NT2/D1 (cell line): ENCODE measurements at regions not wholly inside any gene's neighbourhood (a gene's known extent, or its start where the extent isn't known, plus 50 kb on each side); places are given as distances from the start of the nearest gene placed in this dataset.

Source experiments
- DNase-seq: peaks from one replicate; pipeline ENCODE4 v3.0.0-alpha.2; 2011; ENCODE audit warnings: low read depth, low spot score
- H3K27me3 ChIP-seq: 2 replicates; pipeline ENCODE4 v1.6.0; 2011; ENCODE audit warnings: mild to moderate bottlenecking; ENCODE audit not compliant: insufficient read length, insufficient read depth
- H3K36me3 ChIP-seq: 2 replicates; pipeline ENCODE4 v1.6.1; 2011; ENCODE audit warnings: mild to moderate bottlenecking, low read length, mixed read lengths; ENCODE audit not compliant: insufficient read depth, insufficient read length
- H3K4me1 ChIP-seq: 2 replicates; pipeline ENCODE4 v1.5.1; 2011; ENCODE audit not compliant: insufficient read depth, insufficient read length
- H3K4me3 ChIP-seq: 2 replicates; pipeline ENCODE4 v1.5.1; 2011; ENCODE audit warnings: low read depth; ENCODE audit not compliant: insufficient read length
- H3K9ac ChIP-seq: 2 replicates; pipeline ENCODE4 v1.6.0; 2011; ENCODE audit warnings: low read depth; ENCODE audit not compliant: insufficient read length
- H3K9me3 ChIP-seq: 2 replicates; pipeline ENCODE4 v1.5.1; 2011; ENCODE audit warnings: mild to moderate bottlenecking, low read length; ENCODE audit not compliant: insufficient read depth
- SUZ12 ChIP-seq: IDR thresholded peaks from 2 replicates; pipeline ENCODE4 v1.6.1; 2011; ENCODE audit not compliant: insufficient read length, insufficient read depth; ENCODE audit errors: extremely low read depth
- YY1 ChIP-seq: IDR thresholded peaks from 2 replicates; pipeline ENCODE4 v1.6.1; 2011; ENCODE audit not compliant: insufficient read length, insufficient read depth
- ZNF274 ChIP-seq: IDR thresholded peaks from 2 replicates; pipeline ENCODE4 v1.6.1; 2011; ENCODE audit warnings: mild to moderate bottlenecking, low read depth, low read length

DNA sequence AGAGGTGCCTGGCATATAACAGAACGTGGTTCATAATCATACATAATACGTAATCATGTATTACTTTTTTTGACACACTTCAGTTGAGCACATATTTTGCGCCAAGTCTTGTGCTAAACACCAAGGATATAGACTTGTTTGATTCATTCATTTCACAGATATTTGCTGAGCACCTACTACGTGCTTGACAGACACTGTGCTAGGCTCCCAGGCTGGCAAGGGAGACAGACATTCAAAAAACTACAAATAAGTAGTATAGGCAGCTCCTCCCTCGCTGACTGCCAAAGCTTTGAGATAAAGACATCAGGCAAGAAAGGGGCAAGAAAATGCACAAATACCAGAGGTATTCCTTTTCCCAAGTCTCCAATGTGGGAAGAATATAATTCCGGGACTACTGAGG is 122.5 kb upstream of the CPEB4 start:
- TF ChIP-seq ZNF274 = no peak
- TF ChIP-seq SUZ12 = no peak
- TF ChIP-seq YY1 = no peak
- Histone ChIP-seq H3K27me3 (no peaks in the 10 kb centered on the region), H3K9ac (no peak overlapping the region), H3K4me1 (no peaks in the 10 kb centered on the region), H3K9me3 (no peaks in the 10 kb centered on the region), H3K36me3 (no peaks in the 10 kb centered on the region), H3K4me3 (no peak overlapping the region)
- DNase-seq = no peak

DNA sequence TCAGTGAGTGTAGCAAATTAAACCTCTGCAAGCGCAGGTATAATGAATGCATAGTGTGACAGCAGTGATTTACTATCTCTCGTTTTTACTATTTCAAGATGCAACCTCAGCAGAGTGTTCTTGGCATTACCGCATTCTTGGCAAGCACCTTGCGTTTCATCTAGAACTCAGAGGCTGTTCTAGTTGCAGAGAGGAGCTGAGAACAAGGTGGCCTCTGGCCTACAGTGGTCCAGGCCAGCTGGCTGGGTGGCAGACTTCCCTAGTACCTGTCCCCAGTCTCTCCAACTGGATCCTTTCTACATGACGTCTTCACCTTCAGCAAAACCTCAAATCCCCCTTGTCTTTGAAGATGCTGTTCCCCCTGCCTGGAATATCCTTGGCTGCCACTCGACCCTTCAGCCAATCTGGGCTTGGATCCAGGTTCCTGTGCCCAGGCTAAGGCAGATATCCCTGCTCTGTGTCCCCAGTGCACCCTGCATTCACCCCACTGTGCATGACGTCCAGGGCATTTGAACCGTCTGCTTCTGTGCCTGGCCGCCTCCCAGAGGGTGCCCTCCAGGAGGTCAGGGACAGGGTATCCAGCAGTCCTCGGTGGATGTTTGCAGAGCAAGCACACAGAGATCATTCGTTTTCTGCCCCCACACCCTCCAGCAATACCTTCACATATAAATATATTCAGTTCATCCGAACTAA is 120.4 kb upstream of the CPEB4 start:
- peaks cover 3% of the 10 kb centered on the region for H3K4me1 ChIP-seq
- no peak overlapping the region for H3K9ac ChIP-seq

DNA sequence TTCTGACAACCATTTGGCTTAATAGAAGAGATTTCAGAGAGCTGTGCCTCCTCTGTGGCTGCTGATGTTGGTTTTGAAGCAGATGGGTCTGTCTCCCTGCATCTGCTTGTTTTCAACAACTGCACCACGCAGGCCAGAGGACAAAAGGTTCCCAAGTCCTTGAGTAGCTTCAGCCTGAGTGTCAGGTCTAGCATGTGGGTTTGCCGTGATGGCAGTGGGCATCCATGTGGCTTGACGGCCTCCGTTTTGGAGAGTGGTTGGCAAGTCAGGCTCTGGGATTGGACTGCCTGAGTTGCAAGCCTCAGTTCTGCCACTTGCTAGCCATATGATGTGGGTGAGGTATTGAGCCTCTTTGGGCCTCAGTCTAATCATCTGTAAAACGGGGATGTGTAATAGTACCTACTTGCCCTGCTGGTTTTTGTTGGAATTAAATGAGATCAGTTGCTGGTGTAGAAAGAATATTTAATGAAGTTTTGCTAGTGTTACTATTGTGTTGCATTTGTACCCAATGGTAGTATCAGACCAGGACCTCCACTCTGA is 119.8 kb upstream of the CPEB4 start:
- Histone ChIP-seq H3K27me3 (no peaks in the 10 kb centered on the region), H3K36me3 (no peaks in the 10 kb centered on the region), H3K9ac (no peak overlapping the region), H3K4me3 (no peak overlapping the region), H3K4me1 (peaks cover 3% of the 10 kb centered on the region), H3K9me3 (no peaks in the 10 kb centered on the region)
- DNase-seq = no peak
- no peak for TF ChIP-seq ZNF274
- no peak for TF ChIP-seq YY1
- TF ChIP-seq SUZ12 = no peak

More for the DNA sequence above, 120.4 kb upstream of the CPEB4 start:
- Histone ChIP-seq H3K9me3 (no peaks in the 10 kb centered on the region), H3K27me3 (no peaks in the 10 kb centered on the region), H3K36me3 (no peaks in the 10 kb centered on the region), H3K4me3 (no peak overlapping the region)
- TF ChIP-seq YY1 = no peak
- TF ChIP-seq ZNF274 = no peak
- no peak for TF ChIP-seq SUZ12
- no peak for DNase-seq

DNA sequence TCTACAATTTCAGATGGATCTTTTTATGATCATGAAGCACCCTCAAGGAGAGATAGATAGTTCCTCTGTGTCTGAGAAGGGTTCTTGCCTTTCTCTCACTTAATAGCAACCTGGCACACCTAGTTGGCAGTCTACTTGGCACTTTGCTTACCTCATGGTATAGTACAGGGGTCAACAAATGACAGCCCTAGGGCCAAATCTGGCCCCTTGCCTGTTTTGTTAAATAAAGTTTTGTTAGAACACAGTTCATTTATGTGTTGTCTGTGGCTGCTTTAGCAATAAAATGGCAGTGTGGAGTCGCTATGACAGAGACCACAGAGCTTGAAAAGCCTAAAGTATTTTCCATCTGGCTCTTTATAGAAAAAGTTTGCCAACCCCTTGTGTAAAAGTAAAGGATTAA is 119.3 kb upstream of the CPEB4 start:
- TF ChIP-seq SUZ12 (no peak), YY1 (no peak), ZNF274 (no peak)
- Histone ChIP-seq H3K27me3 (no peaks in the 10 kb centered on the region), H3K9me3 (no peaks in the 10 kb centered on the region), H3K4me1 (peaks cover 3% of the 10 kb centered on the region), H3K36me3 (no peaks in the 10 kb centered on the region), H3K9ac (no peak overlapping the region), H3K4me3 (no peak overlapping the region)
- DNase-seq = no peak

DNA sequence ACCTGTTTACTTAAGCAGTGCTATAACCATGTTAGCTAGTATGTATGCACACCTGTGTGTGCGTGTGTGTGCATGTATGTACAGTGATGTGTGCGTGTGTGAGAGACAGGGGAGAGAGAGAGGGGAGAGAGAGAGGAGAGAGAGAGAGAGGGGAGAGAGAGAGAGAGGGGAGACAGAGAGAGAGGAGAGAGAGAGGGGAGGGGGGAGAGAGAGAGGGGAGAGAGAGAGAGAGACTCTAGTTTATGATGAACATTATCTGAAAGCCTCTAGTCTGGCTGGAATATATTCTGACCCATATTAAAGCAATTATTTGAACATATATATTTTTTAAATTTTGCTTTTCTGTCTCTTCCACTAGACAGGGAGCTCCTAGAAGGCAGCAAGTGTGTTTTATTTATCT is 117.5 kb upstream of the CPEB4 start:
- TF ChIP-seq SUZ12 = no peak
- no peak for TF ChIP-seq YY1
- TF ChIP-seq ZNF274 = no peak
- no peaks in the 10 kb centered on the region for H3K27me3 ChIP-seq
- H3K4me3 ChIP-seq = no peak overlapping the region
- DNase-seq = no peak
- peaks cover 3% of the 10 kb centered on the region for H3K4me1 ChIP-seq
- H3K36me3 ChIP-seq = no peaks in the 10 kb centered on the region
- H3K9ac ChIP-seq = no peak overlapping the region
- no peaks in the 10 kb centered on the region for H3K9me3 ChIP-seq

DNA sequence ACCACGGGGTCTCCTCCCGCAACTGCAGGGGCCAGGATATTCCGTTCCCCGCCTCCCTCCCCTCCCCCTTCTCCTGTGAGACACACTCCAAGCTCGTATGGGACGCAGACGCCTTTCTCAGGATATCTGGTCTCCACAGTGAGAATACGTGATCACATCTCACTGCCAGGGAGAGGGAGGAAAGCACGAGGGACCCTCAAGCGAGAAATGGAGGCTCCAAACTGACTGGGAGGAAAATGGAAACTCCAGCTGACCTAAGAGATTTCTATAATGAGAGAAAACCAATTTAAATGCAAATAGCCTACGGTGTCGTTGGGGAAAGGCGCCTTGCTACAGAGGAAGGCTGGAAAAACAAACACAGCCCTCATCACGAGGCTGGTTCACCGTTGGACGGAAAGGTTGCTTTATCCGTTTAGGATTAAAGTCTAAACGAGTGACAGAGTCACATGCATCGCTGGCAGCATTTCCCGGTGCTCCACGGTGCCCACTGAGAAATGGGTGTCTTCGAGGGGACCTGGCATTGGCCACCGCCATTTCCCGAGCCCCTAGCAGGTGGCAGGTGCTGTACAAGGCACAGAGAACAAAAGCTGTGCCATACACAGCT is 116.9 kb upstream of the CPEB4 start:
- H3K9me3 ChIP-seq = no peaks in the 10 kb centered on the region
- H3K36me3 ChIP-seq = no peaks in the 10 kb centered on the region
- no peak for DNase-seq
- H3K27me3 ChIP-seq = no peaks in the 10 kb centered on the region
- peaks cover 3% of the 10 kb centered on the region for H3K4me1 ChIP-seq
- no peak for TF ChIP-seq SUZ12
- no peak for TF ChIP-seq YY1
- TF ChIP-seq ZNF274 = no peak
- no peak overlapping the region for H3K4me3 ChIP-seq
- H3K9ac ChIP-seq = no peak overlapping the region

DNA sequence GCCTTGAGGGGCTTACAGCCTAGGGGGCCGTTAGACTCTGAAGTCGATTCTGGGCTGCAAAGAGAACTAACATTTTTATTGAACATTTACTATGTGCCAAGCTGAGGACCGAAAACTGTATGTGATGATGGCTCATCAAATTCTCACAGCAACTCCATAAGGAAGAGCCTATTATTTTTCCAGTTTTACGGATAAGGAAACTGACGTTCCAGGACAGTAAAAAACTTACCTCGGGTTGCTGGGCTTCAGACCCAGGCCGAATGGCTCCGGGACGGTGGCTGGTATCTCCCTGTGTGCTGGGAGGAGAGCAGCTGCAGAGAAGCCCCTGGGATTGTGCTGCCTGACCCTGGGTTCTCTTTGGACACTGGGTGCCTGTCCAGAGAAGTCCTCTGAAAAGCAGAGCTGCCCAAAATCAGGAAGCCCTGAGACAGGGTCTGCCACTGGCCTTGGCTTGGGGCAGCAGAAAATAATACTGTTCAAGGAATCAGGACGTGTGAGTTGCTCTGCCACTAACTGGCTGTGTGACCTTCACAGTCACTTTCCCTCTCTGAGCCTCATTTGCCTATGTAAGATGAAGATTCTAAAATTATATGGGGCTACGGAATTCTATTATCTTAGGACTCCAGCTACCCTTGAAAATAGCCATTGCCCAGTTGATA is 116.3 kb upstream of the CPEB4 start:
- DNase-seq = no peak
- no peaks in the 10 kb centered on the region for H3K36me3 ChIP-seq
- TF ChIP-seq YY1 (no peak), SUZ12 (no peak), ZNF274 (no peak)
- no peak overlapping the region for H3K9ac ChIP-seq
- no peaks in the 10 kb centered on the region for H3K27me3 ChIP-seq
- H3K9me3 ChIP-seq = no peaks in the 10 kb centered on the region
- H3K4me1 ChIP-seq = peaks cover 3% of the 10 kb centered on the region
- H3K4me3 ChIP-seq = no peak overlapping the region
